ENCODE measurements at regions not wholly inside any gene's neighbourhood (a gene's known extent, or its start where the extent isn't known, plus 50 kb on each side); places are given as distances from the start of the nearest gene placed in this dataset.

- TF ChIP-seq POLR2A (IDR thresholded peaks at IDR 0.05) (no peak), POLR2AphosphoS5 (IDR thresholded peaks at IDR 0.05) (no peak), EP300 (IDR thresholded peaks at IDR 0.05; ENCODE audit: low read depth) (no peak)
- Histone ChIP-seq H3K9me3 (no peaks in the 10 kb centered on the region), H3K4me3 (no peak overlapping the region), H3K27me3 (peaks cover 4% of the 10 kb centered on the region), H3K36me3 (no peaks in the 10 kb centered on the region), H3K4me1 (peaks cover 0 to 4% (median 0%) of the 10 kb centered on the region in 4 donors), H3K27ac (no peak overlapping the region)
- 78 to 90% methylated on average over 5 to 13 of the region's 13 CpGs for WGBS, 2 donors (ENCODE audit: low coverage in 1 of 2)
- intact Hi-C loops (cut with DNase I; ENCODE audit: low total_unique reads) (no loop called here), in situ Hi-C loops (cut with MboI; ENCODE audit: low pct_ligation_motif_present in 1 of 4, low pct_unique_long_range_greater_than_20kb in 1 of 4, low sequenced_read_pairs in 3 of 4) (no loop called here)
- DNase-seq, result no peak
Measured at GRCh38 chr15:69648775-69649735, 196.4 kb downstream of the RPLP1 start.

DNA sequence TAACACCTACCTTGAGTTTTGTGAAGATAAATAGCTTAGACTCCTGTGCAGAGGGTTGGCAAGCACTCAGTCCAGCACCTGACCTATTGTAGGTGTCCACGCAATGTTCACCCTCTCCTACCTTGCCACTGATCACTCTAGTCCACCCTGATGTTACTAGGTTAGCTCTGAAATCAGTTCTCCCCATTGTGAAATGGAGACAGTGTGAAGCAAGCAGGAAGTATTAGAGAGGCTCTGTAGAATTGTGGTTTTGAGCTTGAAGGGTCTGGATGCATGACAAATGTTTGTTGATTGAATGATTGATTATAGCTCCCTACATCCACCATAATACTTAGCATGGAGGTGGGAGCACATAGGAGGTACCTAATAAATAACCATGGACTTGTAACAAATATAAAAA, 199.7 kb downstream of the RPLP1 start:
- 100% methylated on average over 1 of the region's 1 CpG; no CpG with 5 or more reads in 1 of the 2 donors for WGBS, 2 donors (ENCODE audit: low coverage in 1 of 2)
- TF ChIP-seq EP300 (IDR thresholded peaks at IDR 0.05; ENCODE audit: low read depth), result no peak
- TF ChIP-seq CTCF (IDR thresholded peaks at IDR 0.05), result no peak
- no peak for TF ChIP-seq POLR2A (IDR thresholded peaks at IDR 0.05)
- no peak for DNase-seq
- no peaks in the 10 kb centered on the region for H3K36me3 ChIP-seq
- H3K4me3 ChIP-seq, result no peak overlapping the region
- no peak overlapping the region for H3K27ac ChIP-seq
- H3K4me1 ChIP-seq, result peaks cover 0 to 4% (median 0%) of the 10 kb centered on the region in 4 donors
- intact Hi-C loops (cut with DNase I; ENCODE audit: low total_unique reads) (no loop called here), in situ Hi-C loops (cut with MboI; ENCODE audit: low pct_ligation_motif_present in 1 of 4, low pct_unique_long_range_greater_than_20kb in 1 of 4, low sequenced_read_pairs in 3 of 4) (no loop called here)
- H3K9me3 ChIP-seq, result no peaks in the 10 kb centered on the region
- H3K27me3 ChIP-seq, result peaks cover 6% of the 10 kb centered on the region

GRCh38 chr15:69652751-69653305, 200.2 kb downstream of the RPLP1 start:
- no peak overlapping the region for H3K27ac ChIP-seq
- TF ChIP-seq CTCF (IDR thresholded peaks at IDR 0.05), result no peak
- H3K4me3 ChIP-seq, result no peak overlapping the region
- H3K27me3 ChIP-seq, result peaks cover 6% of the 10 kb centered on the region
- no peaks in the 10 kb centered on the region for H3K36me3 ChIP-seq
- intact Hi-C loops (cut with DNase I; ENCODE audit: low total_unique reads) (no loop called here), in situ Hi-C loops (cut with MboI; ENCODE audit: low pct_ligation_motif_present in 1 of 4, low pct_unique_long_range_greater_than_20kb in 1 of 4, low sequenced_read_pairs in 3 of 4) (no loop called here)
- H3K9me3 ChIP-seq, result no peaks in the 10 kb centered on the region
- no peak for DNase-seq
- WGBS, 2 donors (ENCODE audit: low coverage in 1 of 2), result 82 to 92% methylated on average over 3 to 5 of the region's 5 CpGs
- H3K4me1 ChIP-seq, result peaks cover 0 to 4% (median 0%) of the 10 kb centered on the region in 4 donors

DNA sequence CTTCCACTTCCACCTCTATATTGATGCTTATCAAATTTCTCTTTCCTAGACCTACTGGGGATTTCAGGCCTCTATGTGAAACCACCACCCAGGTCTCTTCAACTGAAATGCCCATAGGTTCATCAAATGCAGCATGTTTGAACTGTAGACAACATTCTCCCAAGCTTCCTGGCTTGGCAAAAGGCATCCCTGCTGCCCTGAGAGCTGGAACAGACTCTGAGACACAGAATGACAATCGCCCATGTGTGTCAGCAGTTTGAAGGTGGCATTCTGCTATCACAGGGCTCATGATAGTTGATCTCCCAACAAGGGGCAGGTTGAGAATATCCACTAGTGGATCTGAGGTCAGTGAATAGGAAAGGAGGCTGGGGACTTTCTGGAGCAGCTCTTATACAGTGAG, 200.7 kb downstream of the RPLP1 start:
- Histone ChIP-seq H3K36me3 (no peaks in the 10 kb centered on the region), H3K4me1 (peaks cover 0 to 2% (median 0%) of the 10 kb centered on the region in 4 donors), H3K9me3 (no peaks in the 10 kb centered on the region), H3K4me3 (no peak overlapping the region), H3K27me3 (peaks cover 6% of the 10 kb centered on the region), H3K27ac (no peak overlapping the region)
- TF ChIP-seq POLR2A (IDR thresholded peaks at IDR 0.05) (no peak), POLR2AphosphoS5 (IDR thresholded peaks at IDR 0.05) (no peak)
- WGBS, 2 donors (ENCODE audit: low coverage in 1 of 2), result 88% methylated on average over 1 of the region's 1 CpG; no CpG with 5 or more reads in 1 of the 2 donors
- no peak for DNase-seq
- intact Hi-C loops (cut with DNase I; ENCODE audit: low total_unique reads) (no loop called here), in situ Hi-C loops (cut with MboI; ENCODE audit: low pct_ligation_motif_present in 1 of 4, low pct_unique_long_range_greater_than_20kb in 1 of 4, low sequenced_read_pairs in 3 of 4) (no loop called here)

- intact Hi-C loops (cut with DNase I; ENCODE audit: low total_unique reads) (no loop called here), in situ Hi-C loops (cut with MboI; ENCODE audit: low pct_ligation_motif_present in 1 of 4, low pct_unique_long_range_greater_than_20kb in 1 of 4, low sequenced_read_pairs in 3 of 4) (no loop called here)
- TF ChIP-seq EP300 (IDR thresholded peaks at IDR 0.05; ENCODE audit: low read depth), result no peak
- Histone ChIP-seq H3K4me1 (no peaks in the 10 kb centered on the region), H3K9me3 (no peaks in the 10 kb centered on the region), H3K4me3 (no peak overlapping the region), H3K36me3 (no peaks in the 10 kb centered on the region), H3K27me3 (peaks cover 5% of the 10 kb centered on the region), H3K27ac (no peak overlapping the region)
- DNase-seq, result no peak
- 80% methylated on average over 2 of the region's 2 CpGs; no CpG with 5 or more reads in 1 of the 2 donors for WGBS, 2 donors (ENCODE audit: low coverage in 1 of 2)
Measured at GRCh38 chr15:69653846-69654245, 201.2 kb downstream of the RPLP1 start.
